Mesenchymal stem cell (in vitro differentiated cells and primary cell): ENCODE measurements at regions not wholly inside any gene's neighbourhood (a gene's known extent, or its start where the extent isn't known, plus 50 kb on each side); places are given as distances from the start of the nearest gene placed in this dataset.
"Not testable (repeated sequence)": the region's sequence is repeated elsewhere in the genome, so short reads cannot be mapped to it uniquely, and the experiment has no call there.

Experiments used
- DNase-seq: peaks from one replicate; pipeline ENCODE4 v3.0.0-alpha.2; 2013
- H2AFZ ChIP-seq: one replicate; pipeline ENCODE4 v1.6.1; 2013; ENCODE audit warnings: low read depth, mild to moderate bottlenecking, control low read depth, inconsistent platforms, low read length, moderate library complexity
- H2AK5ac ChIP-seq: 2 replicates; pipeline ENCODE4 v1.6.1; 2013; ENCODE audit warnings: low read length, moderate library complexity, mild to moderate bottlenecking, inconsistent platforms; ENCODE audit not compliant: severe bottlenecking
- H2BK120ac ChIP-seq: one replicate; pipeline ENCODE4 v1.6.1; 2013; ENCODE audit warnings: low read depth, mild to moderate bottlenecking, inconsistent platforms, low read length, moderate library complexity
- H2BK12ac ChIP-seq, 2 experiments: one replicate each; pipeline ENCODE4 v1.6.1; 2013; ENCODE audit warnings: inconsistent platforms in 2 of 2, low read length in 2 of 2, mild to moderate bottlenecking in 2 of 2, moderate library complexity in 2 of 2, control low read depth in 1 of 2
- H2BK15ac ChIP-seq: one replicate; pipeline ENCODE4 v1.6.1; 2013; ENCODE audit warnings: mild to moderate bottlenecking, low read depth, inconsistent platforms; ENCODE audit not compliant: poor library complexity, severe bottlenecking
- H2BK5ac ChIP-seq: 2 replicates; pipeline ENCODE4 v1.6.1; 2013; ENCODE audit warnings: low read depth, mild to moderate bottlenecking, low read length, control low read depth, inconsistent platforms; ENCODE audit not compliant: poor library complexity, severe bottlenecking
- H3K14ac ChIP-seq, 2 experiments: one replicate each; pipeline ENCODE4 v1.6.1; 2013; ENCODE audit warnings: inconsistent platforms in 2 of 2, low read length in 2 of 2, control low read depth in 1 of 2, mild to moderate bottlenecking in 1 of 2, moderate library complexity in 1 of 2
- H3K18ac ChIP-seq, 2 experiments: one replicate each; pipeline ENCODE4 v1.6.1; 2013; ENCODE audit warnings: inconsistent platforms in 2 of 2, low read length in 2 of 2, control low read depth in 1 of 2, low read depth in 1 of 2, mild to moderate bottlenecking in 1 of 2
- H3K23ac ChIP-seq, 2 experiments: one replicate each; pipeline ENCODE4 v1.6.1; 2013; ENCODE audit warnings: inconsistent platforms in 2 of 2, low read length in 2 of 2, mild to moderate bottlenecking in 2 of 2, moderate library complexity in 2 of 2, control low read depth in 1 of 2
- H3K27ac ChIP-seq: 2 replicates; pipeline ENCODE4 v1.5.1; 2013; ENCODE audit warnings: mild to moderate bottlenecking, moderate library complexity, low read length, control low read depth, inconsistent platforms; ENCODE audit not compliant: poor library complexity, severe bottlenecking
- H3K27me3 ChIP-seq, 2 experiments: 2 replicates each; pipeline versions ENCODE4 v1.6.1 to v1.7.0; 2013; ENCODE audit warnings: low read length in 2 of 2, mild to moderate bottlenecking in 2 of 2, moderate library complexity in 2 of 2, control low read depth in 1 of 2, inconsistent platforms in 1 of 2; ENCODE audit not compliant: control insufficient read depth in 1 of 2, insufficient read depth in 1 of 2
- H3K36me3 ChIP-seq, 2 experiments: 2 replicates each; pipeline versions ENCODE4 v1.6.1 to v1.7.0; 2013; ENCODE audit warnings: low read length in 2 of 2, control low read depth in 1 of 2, inconsistent platforms in 1 of 2, low read depth in 1 of 2, mild to moderate bottlenecking in 1 of 2; ENCODE audit not compliant: insufficient read depth in 2 of 2, control insufficient read depth in 1 of 2
- H3K4ac ChIP-seq, 2 experiments: one replicate each; pipeline ENCODE4 v1.6.1; 2013; ENCODE audit warnings: inconsistent platforms in 2 of 2, low read length in 2 of 2, mild to moderate bottlenecking in 2 of 2, moderate library complexity in 2 of 2, control low read depth in 1 of 2, low read depth in 1 of 2
- H3K4me1 ChIP-seq: 2 replicates; pipeline ENCODE4 v1.6.1; 2013; ENCODE audit warnings: low read depth, low read length, control low read depth; ENCODE audit not compliant: control insufficient read depth, insufficient read depth
- H3K4me2 ChIP-seq: 2 replicates; pipeline ENCODE4 v1.6.1; 2013; ENCODE audit warnings: low read length, mild to moderate bottlenecking, inconsistent platforms; ENCODE audit not compliant: poor library complexity, severe bottlenecking
- H3K4me3 ChIP-seq, 2 experiments: 2 replicates each; pipeline versions ENCODE4 v1.5.1 to v1.7.0; 2013; ENCODE audit warnings: low read length in 2 of 2, mild to moderate bottlenecking in 2 of 2, control low read depth in 1 of 2, low read depth in 1 of 2; ENCODE audit not compliant: insufficient read depth in 1 of 2
- H3K79me1 ChIP-seq: replicated peaks from 2 replicates; pipeline ENCODE4 v1.6.1; 2013; ENCODE audit warnings: mild to moderate bottlenecking, control low read depth, low read length, inconsistent platforms; ENCODE audit not compliant: poor library complexity, severe bottlenecking
- H3K9ac ChIP-seq: 2 replicates; pipeline ENCODE4 v1.7.0; 2013; ENCODE audit warnings: mild to moderate bottlenecking, low read length, moderate library complexity
- H3K9me3 ChIP-seq: 2 replicates; pipeline ENCODE4 v1.7.0; 2013; ENCODE audit warnings: mild to moderate bottlenecking, low read length; ENCODE audit not compliant: control insufficient read depth
- H4K8ac ChIP-seq: one replicate; pipeline ENCODE4 v1.6.1; 2013; ENCODE audit warnings: inconsistent platforms, mild to moderate bottlenecking, low read length, moderate library complexity
- H4K91ac ChIP-seq: one replicate; pipeline ENCODE4 v1.6.1; 2013; ENCODE audit warnings: mild to moderate bottlenecking, low read length, inconsistent platforms
- WGBS: methylation state at CpG from one replicate; pipeline ENCODE4 v1.1.7; 2013; ENCODE audit warnings: mixed read lengths; 5-methylcytosine and 5-hydroxymethylcytosine counted together

GRCh38 chr4:111360906-111361305, 738.0 kb upstream of the PITX2 start:
- H2BK15ac ChIP-seq, result no peak overlapping the region
- no peak overlapping the region for H4K91ac ChIP-seq
- no peaks in the 10 kb centered on the region for H3K27me3 ChIP-seq
- no peak for DNase-seq
- H3K23ac ChIP-seq, result no peak overlapping the region
- no peak overlapping the region for H3K14ac ChIP-seq
- no peak overlapping the region for H2BK120ac ChIP-seq
- no peaks in the 10 kb centered on the region for H3K79me1 ChIP-seq
- no peak overlapping the region for H3K4ac ChIP-seq
- peaks cover 4% of the 10 kb centered on the region for H3K9me3 ChIP-seq
- H4K8ac ChIP-seq, result no peak overlapping the region
- H2BK12ac ChIP-seq, result no peak overlapping the region
- H3K27ac ChIP-seq, result no peak overlapping the region
- WGBS, result no CpG with 5 or more reads among the region's 1 CpG
- no peak overlapping the region for H3K4me3 ChIP-seq
- no peak overlapping the region for H3K18ac ChIP-seq
- no peak overlapping the region for H2AK5ac ChIP-seq
- no peak overlapping the region for H2AFZ ChIP-seq
- H2BK5ac ChIP-seq, result no peak overlapping the region
- H3K4me2 ChIP-seq, result no peak overlapping the region
- H3K36me3 ChIP-seq, result no peaks in the 10 kb centered on the region
- H3K4me1 ChIP-seq, result no peaks in the 10 kb centered on the region
- H3K9ac ChIP-seq, result no peak overlapping the region

GRCh38 chr4:111362941-111363361, 740.1 kb upstream of the PITX2 start:
- Histone ChIP-seq H3K4me3 (no peak overlapping the region), H3K27ac (no peak overlapping the region), H2AK5ac (no peak overlapping the region), H2AFZ (no peak overlapping the region), H3K4ac (no peak overlapping the region), H3K9me3 (peaks cover 4% of the 10 kb centered on the region), H2BK120ac (no peak overlapping the region), H3K18ac (no peak overlapping the region), H3K79me1 (no peaks in the 10 kb centered on the region), H4K8ac (no peak overlapping the region), H4K91ac (no peak overlapping the region), H3K4me2 (no peak overlapping the region), H3K9ac (no peak overlapping the region), H3K23ac (no peak overlapping the region), H2BK12ac (no peak overlapping the region), H3K36me3 (no peaks in the 10 kb centered on the region), H3K14ac (no peak overlapping the region), H2BK5ac (no peak overlapping the region), H2BK15ac (no peak overlapping the region), H3K4me1 (no peaks in the 10 kb centered on the region), H3K27me3 (no peaks in the 10 kb centered on the region)
- peak; percentile 20 for DNase-seq
- no CpG with 5 or more reads among the region's 1 CpG for WGBS

GRCh38 chr4:111377880-111378279, 755.0 kb upstream of the PITX2 start:
- H2BK5ac ChIP-seq, H3K14ac ChIP-seq, H3K27me3 ChIP-seq, H3K27ac ChIP-seq, H2BK12ac ChIP-seq, H3K4ac ChIP-seq, H2BK120ac ChIP-seq, H3K9me3 ChIP-seq, H3K79me1 ChIP-seq, H4K8ac ChIP-seq, H3K4me3 ChIP-seq, H3K23ac ChIP-seq, H3K4me2 ChIP-seq, H3K9ac ChIP-seq, H2AFZ ChIP-seq, H4K91ac ChIP-seq, DNase-seq, H3K4me1 ChIP-seq, H3K36me3 ChIP-seq, H2AK5ac ChIP-seq, H2BK15ac ChIP-seq, H3K18ac ChIP-seq: not testable (repeated sequence)
- 94% methylated on average over 14 of the region's 14 CpGs for WGBS

GRCh38 chr4:111388561-111388960, 756.7 kb upstream of the FAM241A start:
- no peaks in the 10 kb centered on the region for H3K79me1 ChIP-seq
- WGBS, result no CpG with 5 or more reads among the region's 1 CpG
- H3K4me1 ChIP-seq, result no peaks in the 10 kb centered on the region

More at GRCh38 chr4:111388561-111388960, 756.7 kb upstream of the FAM241A start:
- H2AK5ac ChIP-seq, result no peak overlapping the region
- H2BK120ac ChIP-seq, result no peak overlapping the region
- H3K23ac ChIP-seq, result no peak overlapping the region
- no peak overlapping the region for H4K8ac ChIP-seq
- no peak overlapping the region for H2BK5ac ChIP-seq
- no peak for DNase-seq
- H3K4me2 ChIP-seq, result no peak overlapping the region
- no peak overlapping the region for H3K4ac ChIP-seq
- no peaks in the 10 kb centered on the region for H3K36me3 ChIP-seq
- no peak overlapping the region for H2BK15ac ChIP-seq
- no peaks in the 10 kb centered on the region for H3K9me3 ChIP-seq
- H2BK12ac ChIP-seq, result no peak overlapping the region
- H3K18ac ChIP-seq, result no peak overlapping the region
- no peak overlapping the region for H3K4me3 ChIP-seq
- H2AFZ ChIP-seq, result no peak overlapping the region
- H4K91ac ChIP-seq, result no peak overlapping the region
- H3K9ac ChIP-seq, result no peak overlapping the region
- H3K14ac ChIP-seq, result no peak overlapping the region
- H3K27me3 ChIP-seq, result no peaks in the 10 kb centered on the region
- H3K27ac ChIP-seq, result no peak overlapping the region
